M059J (cell line): ENCODE measurements at regions not wholly inside any gene's neighbourhood (a gene's known extent, or its start where the extent isn't known, plus 50 kb on each side); places are given as distances from the start of the nearest gene placed in this dataset.
A peak's percentile ranks its signal among the peaks of the same experiment; 100 is the strongest.

Experiments
- DNase-seq: peaks from one replicate; pipeline ENCODE4 v3.0.0-alpha.2; 2012; ENCODE audit warnings: low read depth

GRCh38 chr16:85492295-85492864, 120.7 kb upstream of the GSE1 start:
- DNase-seq: no peak

GRCh38 chr16:85494315-85494714, 118.8 kb upstream of the GSE1 start:
- no peak for DNase-seq

GRCh38 chr16:85495259-85495658, 117.9 kb upstream of the GSE1 start:
- DNase-seq: no peak

- DNase-seq: no peak
Observed at GRCh38 chr16:85495823-85496538, 117.1 kb upstream of the GSE1 start.

GRCh38 chr16:85497622-85498314, 115.4 kb upstream of the GSE1 start:
- no peak for DNase-seq

- DNase-seq: no peak
Observed at GRCh38 chr16:85498607-85499006, 114.5 kb upstream of the GSE1 start.

- DNase-seq: no peak
Observed at GRCh38 chr16:85500220-85500619, 112.9 kb upstream of the GSE1 start.

GRCh38 chr16:85501900-85502299, 111.2 kb upstream of the GSE1 start:
- no peak for DNase-seq

- DNase-seq: no peak
Observed at GRCh38 chr16:85502357-85502756, 110.8 kb upstream of the GSE1 start.

- DNase-seq: no peak
Observed at GRCh38 chr16:85503679-85504231, 109.4 kb upstream of the GSE1 start.

GRCh38 chr16:85504242-85504641, 108.9 kb upstream of the GSE1 start:
- no peak for DNase-seq

- DNase-seq: no peak
Observed at GRCh38 chr16:85505794-85506634, 107.1 kb upstream of the GSE1 start.

- no peak for DNase-seq
Observed at GRCh38 chr16:85506635-85506911, 106.5 kb upstream of the GSE1 start.

- DNase-seq: peak; percentile 9
Observed at GRCh38 chr16:85507342-85507741, 105.8 kb upstream of the GSE1 start.

GRCh38 chr16:85508388-85508787, 104.7 kb upstream of the GSE1 start:
- DNase-seq: no peak

GRCh38 chr16:85508993-85509392, 104.1 kb upstream of the GSE1 start:
- no peak for DNase-seq

- DNase-seq: no peak
Observed at GRCh38 chr16:85510041-85510659, 103.0 kb upstream of the GSE1 start.

GRCh38 chr16:85511938-85512807, 100.9 kb upstream of the GSE1 start:
- DNase-seq: no peak

- DNase-seq: no peak
Observed at GRCh38 chr16:85512808-85513115, 100.4 kb upstream of the GSE1 start.

- DNase-seq: no peak
Observed at GRCh38 chr16:85513180-85513579, 99.9 kb upstream of the GSE1 start.

GRCh38 chr16:85513649-85514048, 99.5 kb upstream of the GSE1 start:
- no peak for DNase-seq
